IPS DF 6.9 (cell line): ENCODE measurements at regions not wholly inside any gene's neighbourhood (a gene's known extent, or its start where the extent isn't known, plus 50 kb on each side); places are given as distances from the start of the nearest gene placed in this dataset.

Experiments
- DNase-seq: peaks from one replicate; pipeline ENCODE4 v3.0.0-alpha.2; 2013; ENCODE audit warnings: low read depth, low spot score
- H3K27ac ChIP-seq: one replicate; pipeline ENCODE4 v1.5.1; 2013; ENCODE audit warnings: low read length, control low read depth
- H3K27me3 ChIP-seq: 2 replicates; pipeline ENCODE4 v1.6.1; 2013; ENCODE audit warnings: mild to moderate bottlenecking, low read length; ENCODE audit not compliant: control insufficient read depth, insufficient read depth
- H3K36me3 ChIP-seq: 2 replicates; pipeline ENCODE4 v1.6.1; 2013; ENCODE audit warnings: low read length; ENCODE audit not compliant: control insufficient read depth, insufficient read depth
- H3K4me1 ChIP-seq: 2 replicates; pipeline ENCODE4 v1.6.1; 2013; ENCODE audit warnings: low read length; ENCODE audit not compliant: control insufficient read depth, insufficient read depth
- H3K4me3 ChIP-seq: 2 replicates; pipeline ENCODE4 v1.5.1; 2013; ENCODE audit warnings: mild to moderate bottlenecking, low read length
- H3K9me3 ChIP-seq: 2 replicates; pipeline ENCODE4 v1.6.1; 2013; ENCODE audit warnings: low read length, inconsistent platforms; ENCODE audit not compliant: control insufficient read depth, insufficient read depth
- WGBS: extraction: QIAGEN DNeasy Blood & Tissue Kit; methylation state at CpG from one replicate; pipeline ENCODE4 v1.1.7; 2013; ENCODE audit warnings: mixed read lengths, missing lambda C conversion rate; ENCODE audit not compliant: insufficient read length, insufficient coverage; 5-methylcytosine and 5-hydroxymethylcytosine counted together

GRCh38 chr4:25474690-25475089 lies 97.6 kb downstream of the ANAPC4 start:
- H3K27me3 ChIP-seq: no peaks in the 10 kb centered on the region
- H3K4me3 ChIP-seq: no peak overlapping the region
- H3K9me3 ChIP-seq: no peaks in the 10 kb centered on the region
- no CpG with 5 or more reads among the region's 4 CpGs for WGBS
- H3K27ac ChIP-seq: no peak overlapping the region
- no peaks in the 10 kb centered on the region for H3K36me3 ChIP-seq
- no peak for DNase-seq
- no peaks in the 10 kb centered on the region for H3K4me1 ChIP-seq

DNA sequence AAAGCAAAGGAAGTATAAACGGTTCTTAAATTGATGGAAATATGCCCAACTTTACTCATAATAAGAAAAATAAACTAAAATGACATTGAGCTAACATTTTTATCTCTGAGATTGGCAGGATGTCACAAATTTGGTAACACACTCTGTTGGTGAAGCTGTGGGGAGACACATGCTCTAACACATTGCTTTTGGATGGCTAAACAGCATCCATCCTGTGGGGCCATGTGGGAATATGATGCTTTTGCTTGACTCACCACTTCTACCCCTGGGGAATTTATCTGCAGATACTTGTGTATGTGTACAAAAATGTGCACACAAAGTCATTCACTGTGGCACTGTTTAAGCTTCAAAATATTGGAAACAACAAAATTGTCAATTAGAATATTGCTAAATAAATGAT lies 100.2 kb downstream of the ANAPC4 start:
- Histone ChIP-seq H3K4me1 (no peaks in the 10 kb centered on the region; the same call in 1 of the 2 replicates), H3K27ac (no peak overlapping the region), H3K9me3 (no peaks in the 10 kb centered on the region), H3K36me3 (no peaks in the 10 kb centered on the region), H3K4me3 (no peak overlapping the region), H3K27me3 (peaks cover 3% of the 10 kb centered on the region; the same call in 1 of the 2 replicates)
- no CpG with 5 or more reads among the region's 1 CpG for WGBS
- no peak for DNase-seq

DNA sequence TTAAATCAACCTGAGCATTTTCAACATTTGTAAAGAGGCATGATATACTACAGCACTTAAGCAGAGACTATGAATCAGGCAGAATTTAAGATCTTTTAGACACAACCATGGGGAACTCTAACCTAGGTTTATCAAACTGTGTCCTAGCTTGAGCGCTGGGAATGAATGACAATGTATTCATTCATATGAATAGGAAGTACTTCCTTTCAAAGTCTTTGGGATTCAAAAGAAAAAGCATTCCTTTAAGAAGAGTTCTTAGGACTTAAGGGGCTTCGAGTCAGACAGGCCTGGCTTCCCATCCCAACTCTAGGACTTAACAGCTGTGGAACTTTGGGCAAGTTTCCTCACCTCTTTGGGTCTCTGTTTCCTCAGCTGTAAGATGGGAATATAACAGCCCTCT lies 104.6 kb downstream of the ANAPC4 start:
- no peak overlapping the region for H3K4me3 ChIP-seq
- no peak overlapping the region for H3K27ac ChIP-seq
- H3K4me1 ChIP-seq: no peaks in the 10 kb centered on the region; the same call in 1 of the 2 replicates
- no peaks in the 10 kb centered on the region for H3K36me3 ChIP-seq
- DNase-seq: peak; percentile 45
- H3K27me3 ChIP-seq: peaks cover 3% of the 10 kb centered on the region; the same call in 1 of the 2 replicates
- H3K9me3 ChIP-seq: no peaks in the 10 kb centered on the region
- no CpG with 5 or more reads among the region's 2 CpGs for WGBS

- DNase-seq: no peak
- Histone ChIP-seq H3K36me3 (no peaks in the 10 kb centered on the region), H3K27ac (no peak overlapping the region), H3K27me3 (peaks cover 3% of the 10 kb centered on the region), H3K4me3 (no peak overlapping the region), H3K9me3 (no peaks in the 10 kb centered on the region; the same call in 1 of the 2 replicates), H3K4me1 (no peaks in the 10 kb centered on the region; the same call in 1 of the 2 replicates)
- WGBS: no CpG with 5 or more reads among the region's 3 CpGs
These were observed 107.2 kb downstream of the ANAPC4 start for GRCh38 chr4:25484243-25484721.

GRCh38 chr4:25485104-25485503 lies 108.0 kb downstream of the ANAPC4 start:
- Histone ChIP-seq H3K4me3 (no peak overlapping the region), H3K27me3 (peaks cover 3% of the 10 kb centered on the region), H3K9me3 (no peaks in the 10 kb centered on the region; the same call in 1 of the 2 replicates), H3K27ac (no peak overlapping the region), H3K36me3 (no peaks in the 10 kb centered on the region), H3K4me1 (no peaks in the 10 kb centered on the region; the same call in 1 of the 2 replicates)
- DNase-seq: no peak
- WGBS: no CpG with 5 or more reads among the region's 6 CpGs

DNA sequence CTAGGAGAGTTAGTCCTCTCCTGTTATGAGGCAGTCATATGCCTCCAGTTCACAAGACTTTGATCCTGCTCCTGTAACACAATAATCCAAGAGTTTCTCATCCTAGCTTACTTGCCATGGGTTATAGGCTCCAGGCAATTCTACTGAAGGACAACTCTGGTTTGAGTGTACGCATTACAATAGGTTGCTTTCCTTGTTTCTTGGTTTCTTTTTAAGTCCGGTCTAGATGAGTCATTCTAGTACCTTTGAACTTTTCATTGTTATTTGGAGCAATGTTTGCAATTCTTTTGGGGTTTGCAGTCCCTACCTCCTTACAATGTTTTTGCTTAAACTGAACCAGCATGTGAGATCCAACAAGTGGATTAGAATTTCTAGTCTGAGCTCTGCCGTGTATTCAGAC lies 109.1 kb downstream of the ANAPC4 start:
- no peak for DNase-seq
- no peak overlapping the region for H3K27ac ChIP-seq
- WGBS: no CpG with 5 or more reads among the region's 3 CpGs

GRCh38 chr4:25487155-25487554 lies 110.1 kb downstream of the ANAPC4 start:
- WGBS: no CpG with 5 or more reads among the region's 6 CpGs
- no peaks in the 10 kb centered on the region; the same call in 1 of the 2 replicates for H3K27me3 ChIP-seq
- H3K9me3 ChIP-seq: no peaks in the 10 kb centered on the region; the same call in 1 of the 2 replicates
- no peak for DNase-seq
- H3K4me3 ChIP-seq: no peak overlapping the region
- H3K27ac ChIP-seq: no peak overlapping the region
- no peaks in the 10 kb centered on the region for H3K36me3 ChIP-seq
- H3K4me1 ChIP-seq: no peaks in the 10 kb centered on the region; the same call in 1 of the 2 replicates

More for the DNA sequence above, 109.1 kb downstream of the ANAPC4 start:
- Histone ChIP-seq H3K36me3 (no peaks in the 10 kb centered on the region), H3K9me3 (no peaks in the 10 kb centered on the region; the same call in 1 of the 2 replicates), H3K4me1 (no peaks in the 10 kb centered on the region; the same call in 1 of the 2 replicates), H3K27me3 (no peaks in the 10 kb centered on the region; the same call in none of the 2 replicates), H3K4me3 (no peak overlapping the region)

- H3K27me3 ChIP-seq: no peaks in the 10 kb centered on the region; the same call in 1 of the 2 replicates
- no peak overlapping the region for H3K27ac ChIP-seq
- H3K9me3 ChIP-seq: no peaks in the 10 kb centered on the region; the same call in 1 of the 2 replicates
- WGBS: no CpG with 5 or more reads among the region's 1 CpG
- H3K4me3 ChIP-seq: no peak overlapping the region
- no peaks in the 10 kb centered on the region; the same call in 1 of the 2 replicates for H3K4me1 ChIP-seq
- no peaks in the 10 kb centered on the region for H3K36me3 ChIP-seq
- no peak for DNase-seq
These were observed 112.3 kb downstream of the ANAPC4 start for GRCh38 chr4:25489253-25489797.

GRCh38 chr4:25493466-25493865 lies 116.4 kb downstream of the ANAPC4 start:
- no peak overlapping the region for H3K27ac ChIP-seq
- H3K4me1 ChIP-seq: no peaks in the 10 kb centered on the region
- no peak overlapping the region for H3K4me3 ChIP-seq
- H3K9me3 ChIP-seq: no peaks in the 10 kb centered on the region
- DNase-seq: no peak
- H3K27me3 ChIP-seq: no peaks in the 10 kb centered on the region
- H3K36me3 ChIP-seq: no peaks in the 10 kb centered on the region
- no CpG with 5 or more reads among the region's 1 CpG for WGBS

DNA sequence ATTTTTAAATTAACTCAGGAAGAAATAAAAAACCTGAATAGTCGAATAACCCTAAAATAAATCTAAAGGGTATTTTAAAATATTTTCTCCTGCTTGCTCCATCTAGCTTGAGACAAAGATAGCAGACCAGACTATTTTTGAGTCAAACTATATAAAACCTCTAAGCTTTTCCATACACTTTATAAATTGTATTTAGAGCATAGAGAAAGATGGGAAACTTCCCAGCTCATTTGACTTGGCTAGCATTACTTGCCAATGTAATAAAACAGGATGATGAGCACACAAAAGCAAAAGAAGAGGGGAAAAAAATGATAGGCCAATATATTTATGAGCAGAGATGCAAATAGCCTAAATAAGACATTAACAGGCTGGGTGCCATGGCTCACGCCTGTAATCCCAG lies 117.1 kb downstream of the ANAPC4 start:
- no peaks in the 10 kb centered on the region for H3K4me1 ChIP-seq
- H3K4me3 ChIP-seq: no peak overlapping the region
- H3K27ac ChIP-seq: no peak overlapping the region
- no CpG with 5 or more reads among the region's 2 CpGs for WGBS
- no peaks in the 10 kb centered on the region for H3K36me3 ChIP-seq
- no peaks in the 10 kb centered on the region for H3K9me3 ChIP-seq
- no peak for DNase-seq
- no peaks in the 10 kb centered on the region for H3K27me3 ChIP-seq
